ENCODE measurements at regions not wholly inside any gene's neighbourhood (a gene's known extent, or its start where the extent isn't known, plus 50 kb on each side); places are given as distances from the start of the nearest gene placed in this dataset.
"Not testable (repeated sequence)": the region's sequence is repeated elsewhere in the genome, so short reads cannot be mapped to it uniquely, and the experiment has no call there.

- not testable (repeated sequence) for H3K9me3 Mint-ChIP-seq; H3K36me3 Mint-ChIP-seq (ENCODE audit: low read depth); DNase-seq; H3K4me1 Mint-ChIP-seq (ENCODE audit: low read depth); H3K27ac Mint-ChIP-seq; H3K4me3 Mint-ChIP-seq; H3K27me3 Mint-ChIP-seq (ENCODE audit: insufficient read depth)
Observed at GRCh38 chr15:85196697-85197096, 183.7 kb upstream of the AKAP13 start.

GRCh38 chr15:85197582-85197981 is 182.8 kb upstream of the AKAP13 start:
- H3K36me3 Mint-ChIP-seq (ENCODE audit: low read depth); H3K9me3 Mint-ChIP-seq; DNase-seq; H3K27me3 Mint-ChIP-seq (ENCODE audit: insufficient read depth); H3K4me3 Mint-ChIP-seq; H3K27ac Mint-ChIP-seq; H3K4me1 Mint-ChIP-seq (ENCODE audit: low read depth): not testable (repeated sequence)

DNA sequence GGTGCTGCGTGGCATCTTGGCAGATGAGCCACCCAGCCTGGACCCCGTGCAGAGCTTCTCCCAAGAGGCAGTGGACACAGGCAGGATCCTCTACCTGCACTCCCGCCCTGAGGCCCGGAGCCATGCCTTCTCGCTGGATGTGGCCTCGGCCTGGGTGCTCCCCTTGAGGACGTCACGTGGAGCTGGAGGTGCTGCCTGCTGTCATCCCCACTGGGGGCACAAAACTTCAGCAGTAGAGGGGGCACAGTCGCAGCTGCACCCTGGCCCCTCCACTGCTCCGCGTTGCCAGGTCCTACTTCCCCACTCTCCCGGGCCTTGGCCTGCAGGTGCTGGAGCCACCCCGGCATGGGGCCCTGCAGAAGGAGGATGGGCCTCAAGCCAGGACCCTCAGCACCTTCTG is 182.0 kb upstream of the AKAP13 start:
- not testable (repeated sequence) for H3K36me3 Mint-ChIP-seq (ENCODE audit: low read depth); H3K4me3 Mint-ChIP-seq; H3K27ac Mint-ChIP-seq; H3K4me1 Mint-ChIP-seq (ENCODE audit: low read depth); DNase-seq; H3K27me3 Mint-ChIP-seq (ENCODE audit: insufficient read depth); H3K9me3 Mint-ChIP-seq

DNA sequence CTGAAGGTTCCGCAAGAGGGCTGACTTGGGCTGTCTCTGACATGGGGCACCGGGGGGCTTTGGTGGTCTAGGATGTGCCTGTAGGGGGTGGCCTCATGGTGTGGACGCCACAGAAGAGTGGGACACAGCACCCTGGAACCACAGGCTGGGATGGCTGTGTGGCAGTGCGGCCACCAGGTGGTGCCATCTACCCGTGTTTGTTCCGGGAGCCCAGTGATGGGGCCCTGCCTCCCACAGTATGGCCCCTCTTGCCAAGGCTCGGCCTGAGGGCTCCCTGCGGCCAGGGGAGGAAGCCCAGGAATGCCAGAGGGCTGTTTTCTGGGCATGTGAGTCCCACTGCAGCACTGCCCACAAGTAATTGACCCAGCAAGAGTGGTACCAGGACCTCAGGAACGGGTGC is 180.2 kb upstream of the AKAP13 start:
- not testable (repeated sequence) for H3K36me3 Mint-ChIP-seq (ENCODE audit: low read depth); DNase-seq; H3K4me3 Mint-ChIP-seq; H3K9me3 Mint-ChIP-seq; H3K27me3 Mint-ChIP-seq (ENCODE audit: insufficient read depth); H3K27ac Mint-ChIP-seq; H3K4me1 Mint-ChIP-seq (ENCODE audit: low read depth)

DNA sequence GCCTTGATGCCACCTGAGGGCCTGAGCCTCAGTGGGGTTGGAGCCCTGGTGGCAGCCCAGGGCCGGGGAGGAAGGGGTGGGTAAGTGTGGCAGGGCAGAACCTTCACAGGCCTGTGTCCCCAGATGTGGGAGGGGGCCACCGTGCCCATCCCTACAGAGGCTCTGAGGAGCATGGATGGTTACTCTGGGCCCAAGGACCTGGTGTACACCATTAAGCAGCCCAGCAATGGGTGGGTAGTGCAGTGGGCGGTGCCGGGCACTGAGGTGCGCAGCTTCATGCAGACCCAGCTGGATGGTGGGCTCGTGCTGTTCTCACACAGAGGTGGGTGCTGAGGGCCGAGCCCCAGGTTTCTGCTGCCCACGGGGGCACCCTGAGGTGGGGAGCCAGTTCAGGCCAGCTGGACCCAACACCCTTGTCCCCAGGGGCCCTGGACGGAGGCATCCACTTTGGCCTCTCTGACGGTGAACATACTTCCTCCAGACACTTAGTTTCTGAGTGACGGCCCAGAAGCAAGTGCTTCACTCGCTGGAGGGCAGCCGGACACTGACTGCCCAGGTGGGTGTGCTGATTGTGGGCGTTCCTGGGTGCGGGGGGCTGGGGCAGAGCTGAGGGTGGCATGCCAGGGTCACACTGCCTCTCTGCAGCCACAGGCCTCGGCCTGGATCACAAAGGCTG is 179.1 kb upstream of the AKAP13 start:
- DNase-seq; H3K4me3 Mint-ChIP-seq; H3K9me3 Mint-ChIP-seq; H3K36me3 Mint-ChIP-seq (ENCODE audit: low read depth); H3K4me1 Mint-ChIP-seq (ENCODE audit: low read depth); H3K27ac Mint-ChIP-seq; H3K27me3 Mint-ChIP-seq (ENCODE audit: insufficient read depth): not testable (repeated sequence)

- H3K4me1 Mint-ChIP-seq (ENCODE audit: low read depth); H3K9me3 Mint-ChIP-seq; H3K36me3 Mint-ChIP-seq (ENCODE audit: low read depth); H3K4me3 Mint-ChIP-seq; H3K27ac Mint-ChIP-seq; H3K27me3 Mint-ChIP-seq (ENCODE audit: insufficient read depth); DNase-seq: not testable (repeated sequence)
Observed at GRCh38 chr15:85204481-85204880, 175.9 kb upstream of the AKAP13 start.

GRCh38 chr15:85233791-85234325 is 146.5 kb upstream of the AKAP13 start:
- H3K27ac Mint-ChIP-seq; H3K4me1 Mint-ChIP-seq (ENCODE audit: low read depth); H3K4me3 Mint-ChIP-seq; H3K27me3 Mint-ChIP-seq (ENCODE audit: insufficient read depth); H3K36me3 Mint-ChIP-seq (ENCODE audit: low read depth); H3K9me3 Mint-ChIP-seq; DNase-seq: not testable (repeated sequence)

DNA sequence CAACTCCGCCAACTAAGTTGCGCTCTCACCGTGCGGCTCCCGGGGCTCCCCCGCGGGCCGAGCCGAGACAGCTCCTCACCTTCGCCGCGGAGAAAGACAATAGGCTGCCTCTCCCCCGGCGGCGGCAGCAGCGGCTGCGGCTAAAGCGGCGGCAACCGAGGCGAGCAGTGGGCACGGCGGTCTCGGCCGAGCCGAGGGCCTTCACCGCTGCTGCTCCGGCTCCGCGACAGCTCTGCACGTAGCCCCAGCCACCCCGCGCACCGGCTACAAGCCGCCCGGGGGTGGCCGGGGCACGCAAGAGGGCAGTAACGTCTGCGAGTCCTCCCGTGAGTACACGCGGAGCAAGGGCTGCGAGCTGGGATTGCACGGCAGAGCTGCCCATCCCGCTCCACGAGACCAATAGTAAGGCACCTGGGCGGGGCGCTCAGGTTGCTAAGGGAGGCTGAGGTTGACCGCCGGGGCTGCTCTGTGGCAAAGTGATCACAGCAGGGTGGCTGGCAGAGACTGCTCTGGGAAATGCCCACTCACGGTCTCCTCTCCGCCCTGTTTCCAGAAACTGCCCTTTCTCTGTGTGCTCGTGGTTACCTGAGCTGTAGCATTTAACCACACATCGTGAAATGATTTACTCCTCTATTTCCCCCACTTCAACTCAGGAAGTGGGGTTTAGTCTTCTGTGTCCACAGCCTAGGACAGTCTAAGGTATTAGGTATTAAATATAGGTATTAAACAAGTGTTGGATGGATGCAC is 145.8 kb upstream of the AKAP13 start:
- H3K9me3 Mint-ChIP-seq; H3K36me3 Mint-ChIP-seq (ENCODE audit: low read depth); H3K27me3 Mint-ChIP-seq (ENCODE audit: insufficient read depth); H3K4me3 Mint-ChIP-seq; H3K4me1 Mint-ChIP-seq (ENCODE audit: low read depth); H3K27ac Mint-ChIP-seq; DNase-seq: not testable (repeated sequence)

DNA sequence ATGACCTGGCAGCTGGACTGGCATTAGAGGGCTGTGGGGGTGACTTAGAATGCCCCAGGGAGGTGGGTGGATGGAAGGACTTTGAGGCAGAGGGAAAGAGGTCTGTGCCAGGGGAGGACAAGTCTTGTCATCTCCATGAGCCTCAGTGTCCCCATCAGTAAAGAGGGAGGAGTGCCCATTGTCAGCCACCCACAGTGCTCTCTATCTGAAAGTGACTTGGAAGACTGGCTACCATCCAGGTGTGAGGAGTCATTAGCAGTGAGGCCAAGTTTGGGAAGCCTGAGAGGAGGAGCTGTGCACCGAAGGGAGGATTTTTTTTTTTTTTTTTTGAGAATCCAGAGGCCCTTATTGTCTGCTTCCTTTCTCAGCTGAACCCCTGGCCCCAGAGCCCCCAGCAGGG is 136.3 kb upstream of the AKAP13 start:
- not testable (repeated sequence) for H3K27ac Mint-ChIP-seq; H3K9me3 Mint-ChIP-seq; H3K4me1 Mint-ChIP-seq (ENCODE audit: low read depth); H3K4me3 Mint-ChIP-seq; DNase-seq; H3K27me3 Mint-ChIP-seq (ENCODE audit: insufficient read depth); H3K36me3 Mint-ChIP-seq (ENCODE audit: low read depth)

- not testable (repeated sequence) for H3K36me3 Mint-ChIP-seq (ENCODE audit: low read depth); H3K27me3 Mint-ChIP-seq (ENCODE audit: insufficient read depth); DNase-seq; H3K4me1 Mint-ChIP-seq (ENCODE audit: low read depth); H3K27ac Mint-ChIP-seq; H3K4me3 Mint-ChIP-seq; H3K9me3 Mint-ChIP-seq
- TF ChIP-seq, protein P1, sequence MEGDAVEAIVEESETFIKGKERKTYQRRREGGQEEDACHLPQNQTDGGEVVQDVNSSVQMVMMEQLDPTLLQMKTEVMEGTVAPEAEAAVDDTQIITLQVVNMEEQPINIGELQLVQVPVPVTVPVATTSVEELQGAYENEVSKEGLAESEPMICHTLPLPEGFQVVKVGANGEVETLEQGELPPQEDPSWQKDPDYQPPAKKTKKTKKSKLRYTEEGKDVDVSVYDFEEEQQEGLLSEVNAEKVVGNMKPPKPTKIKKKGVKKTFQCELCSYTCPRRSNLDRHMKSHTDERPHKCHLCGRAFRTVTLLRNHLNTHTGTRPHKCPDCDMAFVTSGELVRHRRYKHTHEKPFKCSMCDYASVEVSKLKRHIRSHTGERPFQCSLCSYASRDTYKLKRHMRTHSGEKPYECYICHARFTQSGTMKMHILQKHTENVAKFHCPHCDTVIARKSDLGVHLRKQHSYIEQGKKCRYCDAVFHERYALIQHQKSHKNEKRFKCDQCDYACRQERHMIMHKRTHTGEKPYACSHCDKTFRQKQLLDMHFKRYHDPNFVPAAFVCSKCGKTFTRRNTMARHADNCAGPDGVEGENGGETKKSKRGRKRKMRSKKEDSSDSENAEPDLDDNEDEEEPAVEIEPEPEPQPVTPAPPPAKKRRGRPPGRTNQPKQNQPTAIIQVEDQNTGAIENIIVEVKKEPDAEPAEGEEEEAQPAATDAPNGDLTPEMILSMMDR (IDR thresholded peaks at IDR 0.05): peak; percentile 16; the same call in 1 of the 2 replicates
Observed at GRCh38 chr15:85250938-85251542, 129.4 kb upstream of the AKAP13 start.

- H3K27me3 Mint-ChIP-seq (ENCODE audit: insufficient read depth); H3K9me3 Mint-ChIP-seq; H3K27ac Mint-ChIP-seq; H3K4me3 Mint-ChIP-seq; H3K4me1 Mint-ChIP-seq (ENCODE audit: low read depth); H3K36me3 Mint-ChIP-seq (ENCODE audit: low read depth): not testable (repeated sequence)
- DNase-seq: peak; percentile 50
Observed at GRCh38 chr15:85253196-85253915, 127.0 kb upstream of the AKAP13 start.

DNA sequence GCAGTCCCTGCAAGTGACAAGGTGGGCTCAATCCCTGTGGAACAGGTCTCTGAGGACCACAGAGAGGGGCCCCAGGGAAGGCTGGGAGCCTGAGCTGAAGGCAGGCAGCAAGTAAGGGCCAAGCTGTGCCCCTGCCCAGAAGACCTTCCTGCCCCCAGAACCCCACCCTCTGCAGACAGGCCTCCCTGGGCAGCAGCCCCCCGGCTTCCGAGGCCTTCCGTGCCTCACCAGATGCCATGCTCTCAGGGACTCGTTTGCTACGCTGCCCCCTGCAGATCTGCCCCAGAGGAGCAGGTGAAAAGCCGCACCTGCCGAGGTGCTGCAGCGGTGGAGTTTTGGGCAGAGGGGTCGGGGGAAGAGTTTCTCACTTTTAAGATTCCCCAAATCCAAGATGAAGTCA is 125.4 kb upstream of the AKAP13 start:
- not testable (repeated sequence) for H3K27ac Mint-ChIP-seq; H3K4me3 Mint-ChIP-seq; H3K4me1 Mint-ChIP-seq (ENCODE audit: low read depth); H3K9me3 Mint-ChIP-seq; H3K36me3 Mint-ChIP-seq (ENCODE audit: low read depth); H3K27me3 Mint-ChIP-seq (ENCODE audit: insufficient read depth); DNase-seq
